OCI-LY1 (cell line): ENCODE measurements at regions not wholly inside any gene's neighbourhood (a gene's known extent, or its start where the extent isn't known, plus 50 kb on each side); places are given as distances from the start of the nearest gene placed in this dataset.

Experiments
- CTCF ChIP-seq: fragments of 200-600 bp; sonication (generic), shearing (Covaris generic); IDR thresholded peaks from 2 replicates; pipeline ENCODE4 v1.5.1; 2017; ENCODE audit warnings: mild to moderate bottlenecking, antibody characterized with exemption, low read length, moderate library complexity, mixed read lengths
- EZH2 ChIP-seq: fragments of 200-600 bp; sonication (generic), shearing (Covaris generic); IDR thresholded peaks from 2 replicates; pipeline ENCODE4 v1.8.0; 2017; ENCODE audit warnings: borderline replicate concordance, mixed run types, mild to moderate bottlenecking, antibody characterized with exemption, low read length, moderate library complexity, mixed read lengths

DNA sequence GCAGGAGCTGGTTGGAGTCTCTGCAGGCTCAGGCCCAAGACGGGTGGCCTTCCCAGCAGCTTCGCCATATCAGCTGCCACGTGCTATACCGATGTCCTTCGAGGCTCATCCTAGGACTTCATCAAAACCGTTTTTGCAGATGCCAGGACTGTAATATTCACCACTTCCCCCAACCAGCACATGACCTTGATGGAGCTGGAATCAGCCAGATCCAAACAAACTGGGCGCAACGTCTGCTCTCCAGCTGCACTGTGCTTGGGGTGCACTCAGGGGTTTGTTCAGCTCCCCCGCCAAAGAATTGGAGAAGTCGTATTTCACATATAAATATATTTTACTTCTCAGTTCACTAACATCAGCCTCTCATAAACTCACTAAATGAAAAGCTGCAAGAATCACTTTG is 149.5 kb upstream of the DIO3 start:
- TF ChIP-seq CTCF (no peak), EZH2 (no peak)
